H9 (cell line): ENCODE measurements at regions not wholly inside any gene's neighbourhood (a gene's known extent, or its start where the extent isn't known, plus 50 kb on each side); places are given as distances from the start of the nearest gene placed in this dataset.

ENCODE experiments used
- DNase-seq: peaks from one replicate; pipeline ENCODE4 v3.0.0-alpha.2; 2017
- H2AFZ ChIP-seq: one replicate; pipeline ENCODE4 v1.6.1; 2013; ENCODE audit warnings: mild to moderate bottlenecking, low read length, control low read depth, moderate library complexity
- H2AK5ac ChIP-seq: 2 replicates; pipeline ENCODE4 v1.6.1; 2013; ENCODE audit warnings: low read length, control low read depth, mixed read lengths; ENCODE audit not compliant: insufficient read length
- H2BK120ac ChIP-seq: one replicate; pipeline ENCODE4 v1.6.1; 2013; ENCODE audit warnings: low read depth, mild to moderate bottlenecking, low read length, control low read depth, inconsistent platforms; ENCODE audit not compliant: poor library complexity, severe bottlenecking
- H2BK12ac ChIP-seq: 2 replicates; pipeline ENCODE4 v1.6.1; 2013; ENCODE audit warnings: low read length, control low read depth, mixed read lengths, low read depth; ENCODE audit not compliant: insufficient read length
- H2BK15ac ChIP-seq: 2 replicates; pipeline ENCODE4 v1.6.1; 2013; ENCODE audit warnings: low read depth, low read length, control low read depth
- H2BK20ac ChIP-seq: one replicate; pipeline ENCODE4 v1.6.1; 2013; ENCODE audit warnings: low read depth, mild to moderate bottlenecking, low read length, control low read depth, inconsistent platforms; ENCODE audit not compliant: poor library complexity, severe bottlenecking
- H2BK5ac ChIP-seq: 2 replicates; pipeline ENCODE4 v1.6.1; 2013; ENCODE audit warnings: low read length, control low read depth, mixed read lengths; ENCODE audit not compliant: insufficient read length
- H3K14ac ChIP-seq: 2 replicates; pipeline ENCODE4 v1.6.1; 2013; ENCODE audit warnings: low read length, control low read depth; ENCODE audit not compliant: insufficient read depth
- H3K18ac ChIP-seq: 2 replicates; pipeline ENCODE4 v1.6.1; 2013; ENCODE audit warnings: low read depth, mild to moderate bottlenecking, mixed read lengths, low read length, control low read depth; ENCODE audit not compliant: insufficient read length
- H3K23ac ChIP-seq: 2 replicates; pipeline ENCODE4 v1.6.1; 2013; ENCODE audit warnings: low read length, control low read depth, mixed read lengths, low read depth; ENCODE audit not compliant: insufficient read length
- H3K23me2 ChIP-seq: 2 replicates; pipeline ENCODE4 v1.6.1; 2013; ENCODE audit warnings: low read depth, mild to moderate bottlenecking, mixed read lengths, low read length, control low read depth; ENCODE audit not compliant: insufficient read length, poor library complexity, severe bottlenecking
- H3K27ac ChIP-seq: 2 replicates; pipeline ENCODE4 v1.5.1; 2013; ENCODE audit warnings: low read length, control low read depth, mixed read lengths, low read depth; ENCODE audit not compliant: insufficient read length
- H3K27me3 ChIP-seq: 2 replicates; pipeline ENCODE4 v1.6.1; 2013; ENCODE audit warnings: low read length, control low read depth, inconsistent platforms; ENCODE audit not compliant: insufficient read depth
- H3K4ac ChIP-seq: 2 replicates; pipeline ENCODE4 v1.6.1; 2013; ENCODE audit warnings: low read depth, mild to moderate bottlenecking, control low read depth, inconsistent platforms, low read length, moderate library complexity
- H3K4me1 ChIP-seq: 2 replicates; pipeline ENCODE4 v1.6.1; 2013; ENCODE audit warnings: low read length, control low read depth, inconsistent platforms; ENCODE audit not compliant: insufficient read depth
- H3K4me2 ChIP-seq: 2 replicates; pipeline ENCODE4 v1.6.1; 2013; ENCODE audit warnings: low read length, control low read depth, mixed read lengths; ENCODE audit not compliant: insufficient read length, insufficient read depth
- H3K56ac ChIP-seq: 2 replicates; pipeline ENCODE4 v1.6.1; 2013; ENCODE audit warnings: low read depth, mild to moderate bottlenecking, mixed read lengths, low read length, control low read depth; ENCODE audit not compliant: insufficient read length
- H3K79me1 ChIP-seq: 2 replicates; pipeline ENCODE4 v1.6.1; 2013; ENCODE audit warnings: low read depth, mild to moderate bottlenecking, moderate library complexity, low read length, control low read depth, inconsistent platforms; ENCODE audit not compliant: insufficient read depth, poor library complexity, severe bottlenecking
- H3K79me2 ChIP-seq: 2 replicates; pipeline ENCODE4 v1.6.1; 2013; ENCODE audit warnings: low read length, control low read depth, inconsistent platforms; ENCODE audit not compliant: insufficient read depth
- H3K9ac ChIP-seq: 2 replicates; pipeline ENCODE4 v1.6.1; 2013; ENCODE audit warnings: low read length, control low read depth, mixed read lengths; ENCODE audit not compliant: insufficient read length; ENCODE audit errors: extremely low read depth
- H3K9me3 ChIP-seq: one replicate; pipeline ENCODE4 v1.6.1; 2013; ENCODE audit warnings: low read depth, low read length, inconsistent platforms; ENCODE audit not compliant: control insufficient read depth
- H3T11ph ChIP-seq: one replicate; pipeline ENCODE4 v1.6.1; 2013; ENCODE audit warnings: mild to moderate bottlenecking, low read length, control low read depth, inconsistent platforms
- H4K20me1 ChIP-seq: one replicate; pipeline ENCODE4 v1.6.1; 2013; ENCODE audit not compliant: control insufficient read depth, insufficient read length, insufficient read depth
- H4K5ac ChIP-seq: 2 replicates; pipeline ENCODE4 v1.6.1; 2013; ENCODE audit warnings: low read depth, mild to moderate bottlenecking, mixed read lengths, low read length, control low read depth; ENCODE audit not compliant: insufficient read length
- H4K8ac ChIP-seq: replicated peaks from 2 replicates; pipeline ENCODE4 v1.6.1; 2013; ENCODE audit warnings: low read length, control low read depth, mixed read lengths, low read depth; ENCODE audit not compliant: insufficient read length
- H4K91ac ChIP-seq: 2 replicates; pipeline ENCODE4 v1.6.1; 2013; ENCODE audit warnings: low read depth, mild to moderate bottlenecking, moderate library complexity, mixed read lengths, low read length, control low read depth; ENCODE audit not compliant: insufficient read length
- H3K27ac Mint-ChIP-seq, 3 experiments: 2 replicates in 2 of 3; 3 replicates in 1 of 3; pipeline ENCODE4 v1.8.0; 2020 to 2021; ENCODE audit warnings: mixed read lengths in 3 of 3, mild to moderate bottlenecking in 1 of 3, moderate library complexity in 1 of 3
- H3K27me3 Mint-ChIP-seq: 2 replicates; pipeline ENCODE4 v1.8.0; 2021; ENCODE audit warnings: low read depth, mild to moderate bottlenecking, moderate library complexity, mixed read lengths
- H3K36me3 Mint-ChIP-seq, 3 experiments: 2 replicates in 2 of 3; 3 replicates in 1 of 3; pipeline ENCODE4 v1.8.0; 2020 to 2021; ENCODE audit warnings: low read depth in 3 of 3, mixed read lengths in 3 of 3; ENCODE audit not compliant: insufficient read depth in 1 of 3
- H3K4me1 Mint-ChIP-seq, 2 experiments: 2 replicates each; pipeline ENCODE4 v1.8.0; 2020; ENCODE audit warnings: mixed read lengths in 2 of 2
- H3K4me3 Mint-ChIP-seq, 2 experiments: 2 replicates in 1 of 2; 3 replicates in 1 of 2; pipeline ENCODE4 v1.8.0; 2020 to 2021; ENCODE audit warnings: mild to moderate bottlenecking in 2 of 2, mixed read lengths in 2 of 2, moderate library complexity in 1 of 2
- H3K9me3 Mint-ChIP-seq, 2 experiments: 2 replicates in 1 of 2; 3 replicates in 1 of 2; pipeline ENCODE4 v1.8.0; 2020; ENCODE audit warnings: mild to moderate bottlenecking in 2 of 2, mixed read lengths in 2 of 2, moderate library complexity in 1 of 2
- CTCF ChIP-seq: fragments of 200-600 bp; sonication (generic); conservative IDR thresholded peaks from 3 replicates; pipeline ENCODE4 v1.8.0; 2021; ENCODE audit warnings: antibody characterized with exemption, mild to moderate bottlenecking
- WGBS: extraction: QIAGEN DNeasy Blood & Tissue Kit; methylation state at CpG from one replicate; pipeline ENCODE4 v1.1.7; 2013; ENCODE audit warnings: missing lambda C conversion rate, low lambda C conversion rate, mixed read lengths; ENCODE audit not compliant: insufficient read length; ENCODE audit errors: extremely low coverage; 5-methylcytosine and 5-hydroxymethylcytosine counted together

DNA sequence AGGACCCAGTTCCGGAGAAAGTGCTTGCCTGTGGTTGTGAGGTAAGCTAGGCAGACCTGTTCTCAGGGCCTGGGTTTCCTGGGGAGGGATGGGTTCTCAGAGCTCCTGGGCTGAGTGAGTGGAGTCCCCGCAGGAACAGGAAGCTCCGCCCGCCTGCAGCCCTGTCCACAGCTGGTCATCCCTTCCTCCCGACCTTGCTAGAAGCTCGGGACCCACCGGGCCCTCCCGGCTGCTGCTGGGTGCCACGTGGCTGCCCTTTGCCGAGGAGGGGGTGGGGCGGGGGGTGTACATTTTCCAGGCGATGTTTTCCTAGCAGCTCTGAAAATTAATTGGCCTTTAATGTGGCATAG, 198.1 kb downstream of the C9orf50 start:
- H3K4me2 ChIP-seq: no peak overlapping the region
- H3K79me2 ChIP-seq: no peaks in the 10 kb centered on the region
- no peak overlapping the region for H2AFZ ChIP-seq
- H3K27me3 ChIP-seq: no peaks in the 10 kb centered on the region
- peaks cover 2 to 14% of the 10 kb centered on the region in 2 experiments; a peak in 3 of 4 replicates for H3K4me1 Mint-ChIP-seq
- H3K9me3 ChIP-seq: no peaks in the 10 kb centered on the region
- peaks cover 25% of the 10 kb centered on the region for H3K27me3 Mint-ChIP-seq
- H2AK5ac ChIP-seq: no peak overlapping the region
- no peak overlapping the region for H3K18ac ChIP-seq
- H2BK20ac ChIP-seq: no peak overlapping the region
- no peaks in the 10 kb centered on the region for H3K4me1 ChIP-seq
- no peak overlapping the region for H3K27ac Mint-ChIP-seq
- H4K20me1 ChIP-seq: no peaks in the 10 kb centered on the region
- H4K91ac ChIP-seq: no peak overlapping the region
- H4K5ac ChIP-seq: no peak overlapping the region
- no peak overlapping the region for H3K56ac ChIP-seq
- no peaks in the 10 kb centered on the region; a peak in 1 of 7 replicates for H3K36me3 Mint-ChIP-seq
- no peak overlapping the region for H3K4me3 Mint-ChIP-seq
- H3K23me2 ChIP-seq: no peaks in the 10 kb centered on the region
- no peak overlapping the region for H2BK120ac ChIP-seq
- H3K79me1 ChIP-seq: no peaks in the 10 kb centered on the region
- no peak overlapping the region for H3T11ph ChIP-seq
- no peak overlapping the region for H2BK5ac ChIP-seq
- peak; percentile 46 for DNase-seq
- no peaks in the 10 kb centered on the region; a peak in 1 of 5 replicates for H3K9me3 Mint-ChIP-seq
- no peak overlapping the region for H2BK15ac ChIP-seq
- H3K14ac ChIP-seq: no peak overlapping the region; the same call in 1 of the 2 replicates
- H2BK12ac ChIP-seq: no peak overlapping the region
- H3K23ac ChIP-seq: no peak overlapping the region
- H3K27ac ChIP-seq: no peak overlapping the region
- H3K4ac ChIP-seq: no peak overlapping the region
- no peak for TF ChIP-seq CTCF
- H4K8ac ChIP-seq: no peak overlapping the region
- WGBS: no CpG with 5 or more reads among the region's 12 CpGs
- no peak overlapping the region for H3K9ac ChIP-seq
